NCI-H524 treated with DMSO at 0.1 percent for 48 hours (cell line): ENCODE measurements at regions not wholly inside any gene's neighbourhood (a gene's known extent, or its start where the extent isn't known, plus 50 kb on each side); places are given as distances from the start of the nearest gene placed in this dataset.

Experiments
- DNase-seq: peaks from one replicate; lab custom pipeline; 2025; lab: John Stamatoyannopoulos, UW

DNA sequence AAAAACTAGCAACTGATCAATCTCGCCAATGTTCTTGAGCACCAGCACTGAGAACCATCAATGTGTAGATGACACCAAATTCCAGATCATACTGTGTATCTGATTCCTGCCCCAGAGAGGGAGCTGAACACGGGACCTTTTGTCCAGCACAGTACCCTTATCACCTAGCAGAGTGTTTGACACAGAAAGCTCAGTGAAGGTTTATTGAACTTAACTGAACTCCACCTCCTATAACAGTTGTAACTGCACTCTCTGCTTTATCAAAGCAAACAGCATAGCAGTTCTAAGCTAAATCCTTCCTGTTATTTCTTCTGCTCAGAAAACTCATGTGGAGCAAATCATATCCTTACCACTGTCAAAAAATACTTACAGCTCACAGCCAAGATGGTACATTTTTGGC lies 183.4 kb upstream of the SLCO3A1 start:
- DNase-seq = no peak

DNA sequence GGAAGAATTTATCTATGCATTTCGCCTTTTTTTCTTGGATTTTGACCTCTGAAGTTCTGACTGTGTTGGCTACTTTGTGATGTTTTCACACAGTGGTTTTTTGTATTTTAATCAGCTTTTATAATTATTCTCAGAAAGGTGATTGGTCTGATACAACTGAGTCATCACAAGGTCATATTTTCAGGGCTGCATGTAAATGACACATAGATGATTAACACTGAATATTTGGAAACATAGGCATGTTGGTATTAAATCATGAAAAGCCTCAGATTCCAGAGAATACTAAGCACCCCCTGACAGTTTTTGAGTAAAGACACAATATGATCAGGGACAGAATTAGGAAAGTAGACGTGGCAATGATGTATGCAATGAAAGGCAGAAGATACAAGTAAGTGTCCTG lies 175.5 kb upstream of the SLCO3A1 start:
- DNase-seq = no peak

DNA sequence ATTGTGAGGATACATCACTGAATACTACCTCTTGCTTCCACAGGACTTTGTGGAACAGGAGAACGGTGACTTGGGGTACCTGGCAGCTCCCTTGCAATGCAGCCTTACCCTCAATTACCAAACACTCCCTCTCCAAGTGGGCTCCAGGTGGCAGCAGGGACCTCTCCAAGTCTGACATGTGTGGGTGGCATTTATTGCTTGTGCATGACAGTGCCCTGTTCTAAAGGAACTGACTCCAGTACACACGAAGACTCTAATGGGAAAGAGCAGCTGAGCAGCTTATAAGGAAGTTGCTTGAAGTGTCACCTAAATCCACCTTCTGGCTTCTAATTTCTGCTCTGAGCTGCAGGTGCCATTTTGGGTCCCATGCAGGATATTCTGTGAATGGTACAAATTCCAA lies 174.1 kb upstream of the SLCO3A1 start:
- DNase-seq = no peak

DNA sequence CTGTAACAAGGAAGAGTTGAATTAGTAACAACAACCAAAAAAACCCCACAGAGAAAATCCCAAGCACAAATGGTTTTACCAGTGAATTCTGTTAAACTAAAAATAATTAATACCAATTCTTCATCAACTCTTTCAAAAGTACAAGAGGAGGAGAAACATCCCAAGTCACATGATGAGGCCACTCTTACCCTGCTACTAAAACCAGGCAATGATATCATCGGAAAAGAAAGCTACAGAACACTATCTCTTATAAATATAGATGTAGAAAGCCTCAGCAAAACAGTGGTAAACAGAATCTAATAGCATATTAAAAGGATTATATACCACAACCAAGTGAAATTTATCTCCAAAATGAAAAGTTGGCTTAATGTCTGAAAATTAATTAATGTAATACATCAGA lies 168.1 kb upstream of the SLCO3A1 start:
- no peak for DNase-seq

DNA sequence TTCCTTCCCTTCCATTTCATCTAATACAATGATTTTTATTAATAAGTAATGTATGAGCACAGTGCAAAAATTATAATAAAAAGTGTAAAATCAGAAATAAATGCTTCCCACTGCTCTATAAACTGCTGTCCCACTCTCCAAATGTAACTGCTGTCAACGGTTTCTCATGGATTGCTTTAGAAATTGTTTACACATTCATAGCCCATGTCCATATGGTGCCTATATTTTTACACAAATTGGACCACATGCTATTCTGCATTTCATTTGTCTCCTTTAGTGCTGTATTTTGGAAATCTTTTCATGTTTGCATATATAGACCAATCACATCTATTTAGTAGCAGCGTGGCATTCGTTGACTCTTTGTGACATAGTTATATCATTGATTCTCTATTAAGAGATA lies 164.7 kb upstream of the SLCO3A1 start:
- DNase-seq = no peak

DNA sequence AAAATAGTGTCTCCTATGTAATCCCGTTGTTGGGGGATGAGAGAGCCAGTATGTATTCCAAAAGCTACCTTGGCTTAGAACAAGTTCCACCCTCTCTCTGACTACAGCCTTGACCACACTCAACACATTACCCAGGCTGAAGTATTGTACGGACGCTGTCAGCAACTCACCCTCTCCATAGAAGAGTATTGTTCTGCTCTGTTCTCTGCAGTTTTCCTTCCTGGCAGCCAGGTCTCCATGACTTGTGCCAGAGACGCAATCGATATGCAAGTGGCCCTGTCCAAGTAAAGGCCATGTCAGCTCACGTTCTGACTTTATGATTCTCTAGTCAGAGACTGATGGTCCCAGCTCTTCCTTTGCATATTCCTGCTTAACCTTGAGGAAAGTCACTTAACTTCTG lies 164.1 kb upstream of the SLCO3A1 start:
- peak; percentile 33 for DNase-seq

DNA sequence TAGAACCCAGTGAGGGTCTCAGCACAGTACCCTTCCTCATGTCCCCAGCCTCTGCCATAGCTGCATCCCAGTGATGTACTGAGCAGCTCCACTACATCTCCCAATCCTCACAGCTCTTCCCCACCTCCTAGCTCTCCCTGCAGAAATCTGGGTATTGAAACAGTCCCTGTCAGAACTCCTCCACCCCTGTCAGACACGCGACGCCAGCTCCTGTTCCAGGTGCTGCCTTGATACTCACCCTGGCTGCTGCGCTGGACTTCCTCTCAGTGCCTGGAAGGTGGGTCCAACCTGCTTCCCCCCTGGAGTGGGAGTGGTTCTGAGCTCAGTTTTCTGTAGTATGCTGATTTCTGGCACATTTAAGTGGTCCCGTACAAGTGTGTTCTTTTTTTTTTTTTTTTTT lies 160.9 kb upstream of the SLCO3A1 start:
- no peak for DNase-seq

DNA sequence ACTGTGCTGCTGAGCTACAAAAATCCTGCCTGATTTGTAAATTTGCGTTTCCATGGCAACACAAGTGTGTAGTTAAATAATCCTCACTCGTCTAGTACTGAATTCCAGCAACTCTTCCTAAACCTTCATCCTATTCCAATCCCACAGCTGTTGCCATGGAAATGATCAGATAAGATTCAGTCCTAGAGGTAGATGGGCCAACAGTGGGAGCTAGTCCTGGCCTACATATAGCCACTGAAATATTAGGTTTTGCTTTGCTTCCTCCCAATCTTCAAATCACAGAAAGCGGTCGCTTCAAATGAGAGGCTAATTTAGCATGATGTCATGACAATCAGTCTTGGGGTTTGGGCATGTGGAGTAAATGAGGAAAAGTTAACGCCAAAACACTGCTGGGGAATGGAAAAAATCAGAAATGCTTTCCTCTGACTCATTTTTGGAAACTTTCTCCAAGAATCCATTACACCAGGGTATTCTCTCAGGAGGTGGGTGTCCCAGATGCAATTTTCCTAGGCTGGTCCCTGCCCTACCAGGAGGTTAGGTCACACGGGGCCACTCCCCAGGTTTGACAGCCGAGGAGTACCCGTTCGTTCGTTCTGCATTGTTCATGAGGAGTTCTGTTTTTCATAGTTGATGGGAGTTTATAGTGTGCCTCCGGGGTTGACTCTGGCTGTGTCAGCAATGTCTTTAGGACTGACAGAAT lies 159.2 kb upstream of the SLCO3A1 start:
- peak; percentile 58 for DNase-seq

DNA sequence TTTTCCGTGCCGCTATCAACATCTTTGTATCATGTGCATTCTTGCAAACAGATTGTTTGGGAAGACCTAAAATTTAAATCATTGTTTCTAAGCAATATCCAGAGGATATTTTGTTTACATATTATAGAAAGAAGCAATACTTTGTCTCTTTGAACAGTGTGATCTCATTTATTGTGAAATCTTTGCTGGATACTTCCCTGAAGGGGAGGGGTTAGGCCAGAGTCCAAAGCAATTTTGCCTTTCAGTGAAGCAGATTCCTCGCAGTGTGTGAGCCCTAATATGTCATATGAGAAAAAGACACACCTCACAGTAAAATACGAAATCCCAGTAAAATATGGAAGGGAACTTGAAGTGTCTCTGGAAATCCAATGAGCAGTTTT lies 158.7 kb upstream of the SLCO3A1 start:
- no peak for DNase-seq

DNA sequence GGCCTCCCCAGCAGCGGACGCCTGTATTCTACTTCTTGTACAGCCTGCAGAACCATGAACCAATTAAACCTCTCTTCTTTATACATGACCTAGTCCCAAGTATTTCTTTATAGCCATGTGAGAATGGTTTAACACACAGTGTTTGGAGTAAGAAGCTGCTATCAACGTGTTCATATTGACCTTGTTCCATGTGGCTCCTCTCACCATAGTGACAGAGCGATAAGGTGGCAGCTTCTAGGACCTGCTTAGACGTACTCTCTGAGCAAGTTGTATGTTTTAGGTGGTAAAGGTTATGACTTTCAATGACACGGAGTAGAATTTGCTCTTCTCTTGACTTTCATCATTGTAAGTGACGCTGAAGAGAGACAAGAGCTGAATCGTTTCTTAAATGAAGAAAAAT lies 157.7 kb upstream of the SLCO3A1 start:
- DNase-seq = no peak

DNA sequence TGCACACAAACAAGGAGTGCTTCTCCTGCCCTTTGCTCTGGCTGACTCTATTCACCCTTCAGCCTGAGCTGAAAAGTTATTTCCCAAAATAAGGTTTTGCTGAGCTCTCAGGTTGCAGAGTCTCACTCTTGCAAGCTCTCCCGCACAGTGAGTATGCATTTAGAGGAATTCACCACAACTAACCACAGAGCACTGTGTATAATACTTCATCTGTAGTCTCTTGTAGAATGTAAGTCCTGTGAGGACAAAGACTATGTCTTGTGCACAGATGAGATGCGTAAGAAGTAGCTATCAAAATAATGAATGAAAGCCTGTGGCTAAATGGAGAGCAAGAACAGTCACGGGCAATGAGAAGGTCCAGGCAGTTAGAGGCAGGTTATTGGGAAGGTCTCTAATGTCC lies 156.5 kb upstream of the SLCO3A1 start:
- DNase-seq = no peak

DNA sequence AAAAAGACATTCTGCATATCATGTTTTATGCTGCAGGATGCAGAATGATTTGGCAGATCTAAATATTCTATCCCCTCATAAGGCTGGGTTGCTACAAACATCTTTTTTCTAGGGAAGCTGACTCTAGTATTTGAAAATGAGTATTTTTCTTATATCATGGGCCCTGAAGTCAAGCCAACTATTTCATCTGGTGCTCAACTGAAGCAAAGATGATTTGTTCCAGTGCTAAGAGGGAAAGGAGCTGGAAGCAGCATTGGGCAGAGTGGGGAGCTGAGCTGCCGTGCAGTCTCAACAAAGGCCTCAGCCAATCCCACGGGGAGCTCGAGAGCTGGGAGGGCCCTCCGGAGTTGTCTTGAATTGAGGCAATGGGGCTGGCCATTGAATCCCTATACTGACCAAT lies 155.3 kb upstream of the SLCO3A1 start:
- no peak for DNase-seq

DNA sequence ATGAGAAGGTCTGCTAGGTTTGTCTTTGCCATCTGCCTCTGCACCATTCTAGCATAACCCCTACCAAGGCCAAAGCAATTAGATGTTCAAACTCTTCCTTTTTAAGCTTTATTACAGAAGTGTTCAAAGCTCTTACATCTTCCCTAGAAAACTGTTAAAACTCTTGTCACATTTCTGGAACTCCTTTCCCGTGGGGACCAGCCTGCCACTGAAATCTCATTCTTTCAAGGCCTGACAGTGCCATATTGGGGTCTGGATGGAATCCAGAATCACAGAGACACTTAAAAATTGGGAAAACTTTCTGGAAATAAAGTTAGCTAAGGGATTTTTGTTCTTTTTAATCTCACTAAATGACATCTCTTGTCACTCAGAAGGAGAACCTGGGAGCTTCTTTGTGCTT lies 153.8 kb upstream of the SLCO3A1 start:
- no peak for DNase-seq

DNA sequence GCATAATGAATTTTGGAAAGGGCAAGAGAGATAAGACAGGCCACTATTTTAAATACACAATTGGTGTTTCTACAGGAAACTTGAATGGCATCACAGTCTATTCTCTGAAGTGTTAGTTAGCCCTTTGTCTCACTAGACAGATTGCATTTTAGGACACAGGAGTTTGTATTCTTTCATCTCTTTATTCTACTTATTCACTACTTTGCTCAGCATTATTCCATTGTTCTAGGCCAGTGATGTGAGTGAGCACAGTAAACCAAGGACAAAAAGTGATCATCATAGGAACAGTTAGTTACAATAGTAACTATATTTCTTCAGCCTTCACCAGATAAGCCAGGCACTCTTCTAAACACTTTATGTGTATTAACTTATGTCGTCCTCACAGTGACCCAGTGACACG lies 150.2 kb upstream of the SLCO3A1 start:
- DNase-seq = no peak

DNA sequence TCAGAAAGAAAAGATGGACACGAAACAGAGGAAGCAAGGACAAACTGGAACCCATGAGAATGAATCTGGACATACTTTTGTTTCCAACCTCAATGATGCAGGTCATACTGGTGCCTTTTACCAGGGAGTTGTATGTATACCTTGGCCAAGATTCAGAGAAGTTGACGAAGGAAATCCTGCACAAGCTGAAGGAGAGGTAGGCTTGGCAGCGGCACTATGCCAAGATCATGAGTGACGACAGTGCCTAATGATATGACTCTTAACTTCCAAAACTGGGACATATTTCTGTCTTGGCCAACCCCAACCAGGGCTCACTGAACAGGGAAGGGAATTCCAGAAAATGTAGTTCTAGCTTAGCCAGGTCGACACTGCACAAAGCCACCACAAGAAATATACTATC lies 149.2 kb upstream of the SLCO3A1 start:
- no peak for DNase-seq

DNA sequence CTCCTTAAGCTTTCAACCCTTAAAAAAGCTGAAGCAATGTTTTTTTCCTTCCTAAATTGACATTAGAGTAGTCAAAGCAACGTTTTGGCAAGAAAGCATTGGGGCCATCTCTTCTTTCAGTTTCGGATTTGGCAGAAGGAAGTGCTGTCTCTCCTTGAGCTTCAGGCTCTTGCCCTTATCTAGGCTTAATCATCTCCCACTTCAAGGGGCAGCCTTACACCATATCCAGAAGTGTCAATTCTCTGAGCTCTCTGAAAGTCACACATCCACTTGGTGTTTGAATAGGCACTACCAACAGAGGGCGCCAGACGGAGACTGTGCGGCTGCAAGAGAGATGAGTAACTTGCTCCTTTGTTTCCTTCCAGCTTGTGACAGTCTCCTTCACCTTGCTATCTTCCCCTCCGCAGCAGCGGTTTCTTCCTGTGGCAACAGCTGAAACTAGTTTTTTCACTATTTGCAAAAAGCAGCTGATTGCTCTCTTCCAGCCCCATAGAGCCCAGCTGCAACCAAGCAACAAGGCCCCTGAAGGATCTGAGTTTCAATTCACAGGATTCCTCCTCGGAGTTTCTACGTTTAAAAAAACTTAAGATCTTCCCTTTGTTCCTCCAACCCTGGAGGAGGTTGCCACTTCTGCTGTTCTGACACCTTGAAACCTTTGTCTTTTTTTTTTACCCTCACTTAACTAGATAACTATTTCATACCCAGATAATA lies 147.0 kb upstream of the SLCO3A1 start:
- DNase-seq = peak; percentile 44

DNA sequence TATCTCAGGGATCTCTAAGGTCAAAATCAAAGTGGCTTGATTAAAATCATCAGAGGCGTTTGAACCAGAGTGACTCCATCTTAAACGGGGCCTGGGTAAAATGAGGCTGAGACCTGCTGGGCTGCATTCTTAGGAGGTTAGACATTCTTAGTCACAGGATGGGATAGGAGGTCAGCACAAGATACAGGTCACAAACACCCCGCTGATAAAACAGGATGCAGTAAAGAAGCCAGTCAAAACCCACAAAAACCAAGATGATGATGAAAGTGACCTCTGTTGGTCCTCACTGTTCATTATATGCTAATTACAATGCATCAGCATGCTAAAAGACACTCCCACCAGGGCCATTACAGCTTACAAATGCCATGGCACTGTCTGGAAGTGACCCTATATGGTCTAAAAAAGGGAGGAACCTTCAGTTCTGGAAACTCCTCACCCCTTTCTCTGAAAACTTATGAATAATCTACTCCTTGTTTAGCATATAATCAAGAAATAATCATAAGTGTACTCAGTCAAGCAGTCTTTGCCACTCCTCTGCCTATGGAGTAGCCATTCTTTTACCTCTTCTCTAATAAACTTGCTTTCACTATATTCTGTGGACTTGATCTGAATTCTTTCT lies 143.3 kb upstream of the SLCO3A1 start:
- DNase-seq = no peak

DNA sequence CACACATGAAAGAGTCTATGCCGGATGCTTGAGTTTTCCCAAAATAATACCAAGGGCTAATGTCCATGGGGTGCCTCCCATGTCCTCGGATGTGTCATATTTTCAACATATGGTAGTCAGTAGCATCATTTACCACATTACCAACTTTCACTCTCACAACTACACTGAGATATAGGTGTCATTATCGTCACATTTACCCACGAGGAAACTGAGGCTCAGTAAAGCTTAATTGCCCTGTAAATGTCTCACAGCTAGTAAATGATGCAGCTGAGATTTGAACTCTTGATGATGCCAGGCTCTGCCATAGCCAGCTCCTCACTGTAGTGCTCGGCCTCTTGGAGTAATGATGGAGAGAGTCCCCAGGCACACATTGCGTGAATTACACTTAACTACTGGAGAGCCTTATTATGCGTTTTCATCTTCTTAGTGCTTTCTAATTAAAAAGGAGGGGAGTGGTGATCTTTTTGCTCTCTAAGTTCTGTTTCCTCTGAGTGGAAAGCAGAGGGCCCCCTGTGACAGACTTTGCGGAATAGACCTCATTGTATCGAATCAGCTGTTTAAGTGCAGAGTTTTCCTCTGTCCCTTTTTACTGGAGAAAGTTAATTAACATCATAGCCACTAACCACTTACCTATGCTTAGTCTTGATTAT lies 142.0 kb upstream of the SLCO3A1 start:
- no peak for DNase-seq

DNA sequence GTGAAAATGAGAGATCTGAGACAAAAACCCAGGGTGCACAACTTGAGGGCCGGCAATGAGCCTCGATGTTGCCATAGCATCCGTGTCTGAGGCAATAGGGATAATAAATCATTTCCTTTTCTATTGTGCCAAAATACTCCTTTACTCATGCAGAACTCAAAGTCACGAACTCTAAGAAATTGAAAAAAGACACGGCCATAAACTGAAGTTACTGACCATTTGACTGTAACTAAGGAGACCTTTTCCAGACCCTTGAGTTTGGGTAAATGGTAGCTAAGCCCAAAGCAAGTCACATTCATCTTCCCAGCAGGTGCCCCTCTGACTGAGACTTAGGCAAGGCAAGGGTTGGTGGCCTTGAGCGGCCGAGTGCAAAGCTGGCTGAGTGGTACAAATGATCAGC lies 141.2 kb upstream of the SLCO3A1 start:
- DNase-seq = no peak

DNA sequence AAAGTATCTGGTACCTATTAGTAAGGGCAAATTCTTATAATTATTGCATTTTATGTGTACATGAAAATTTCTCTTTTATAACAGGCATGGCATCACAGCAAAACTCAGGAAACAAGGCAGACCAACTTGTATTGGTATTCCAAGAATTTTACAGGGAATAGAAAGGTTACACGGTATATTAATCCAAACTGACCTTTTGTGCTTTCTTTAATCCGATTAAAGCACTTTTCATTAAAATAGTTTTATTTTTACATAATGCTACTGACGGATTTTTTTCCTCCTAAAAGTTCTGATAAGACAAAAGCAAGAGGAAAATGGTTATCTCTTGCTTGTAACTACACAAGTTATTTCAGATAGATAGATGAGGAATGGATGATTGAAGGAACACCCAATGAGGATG lies 137.0 kb upstream of the SLCO3A1 start:
- DNase-seq = no peak

DNA sequence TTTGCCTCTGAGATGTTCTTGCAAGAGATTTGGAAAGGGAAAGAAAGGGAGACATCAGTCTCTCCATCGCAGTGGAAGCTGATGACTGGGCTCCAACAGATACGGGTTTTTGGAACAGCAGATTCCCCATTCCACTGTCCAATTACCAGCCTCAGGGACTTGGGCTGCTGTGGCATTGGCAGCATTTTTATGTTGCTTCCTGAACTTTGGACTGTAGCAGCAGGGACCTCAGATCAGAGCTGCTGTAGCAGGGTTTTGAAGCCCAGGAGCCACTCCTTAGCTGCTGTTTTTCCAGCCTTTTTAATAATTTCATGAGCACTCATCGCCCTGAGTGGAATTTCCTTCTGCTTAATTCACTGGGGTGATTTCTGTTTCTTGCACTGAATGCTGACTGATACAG lies 135.7 kb upstream of the SLCO3A1 start:
- no peak for DNase-seq

DNA sequence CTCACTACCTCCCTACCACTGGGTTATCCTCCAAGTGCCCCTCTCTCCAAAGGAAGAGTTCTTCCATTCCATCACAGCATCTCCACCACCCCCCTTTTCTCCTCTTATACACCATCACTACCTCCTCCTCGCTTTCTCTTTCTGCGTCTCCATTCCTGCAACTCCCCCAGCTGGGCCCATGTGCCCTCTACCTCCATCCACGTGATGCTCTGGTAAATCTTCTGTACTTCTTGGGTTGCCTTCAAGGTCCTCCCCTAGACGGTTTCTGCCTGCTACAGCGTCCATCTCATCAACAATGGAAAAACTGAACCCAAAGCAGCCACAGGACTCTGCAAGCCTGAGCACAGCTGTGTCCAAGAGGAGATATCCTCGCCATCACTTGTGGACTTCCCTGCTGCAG lies 129.5 kb upstream of the SLCO3A1 start:
- DNase-seq = no peak

DNA sequence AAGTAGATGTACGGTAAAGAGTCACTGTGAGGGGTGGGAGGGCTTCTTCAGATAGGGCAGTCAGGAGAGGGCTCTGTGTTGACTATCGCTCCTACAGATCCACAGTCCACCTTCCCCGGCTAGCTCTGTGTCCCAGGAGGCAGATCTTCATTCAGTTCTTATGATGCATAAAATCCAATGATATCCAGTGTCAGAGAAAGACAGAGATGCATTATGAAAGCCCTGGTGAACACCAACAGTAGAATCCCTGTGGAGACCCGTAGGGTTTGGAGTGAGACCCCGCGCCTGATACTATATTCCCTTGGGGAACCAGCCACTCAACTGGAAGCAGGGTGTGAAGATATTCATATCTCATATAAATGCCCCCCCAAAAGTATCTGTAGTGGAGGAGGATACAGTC lies 119.8 kb upstream of the SLCO3A1 start:
- DNase-seq = no peak
